Stimulated activated CD4-positive, alpha-beta T cell treated with anti-CD3 and anti-CD28 coated beads, Interleukin-1b, Interleukin-23, amount 100 ng/mL, for 24 hours (primary cell): ENCODE measurements at regions not wholly inside any gene's neighbourhood (a gene's known extent, or its start where the extent isn't known, plus 50 kb on each side); places are given as distances from the start of the nearest gene placed in this dataset.
"Not testable (repeated sequence)": the region's sequence is repeated elsewhere in the genome, so short reads cannot be mapped to it uniquely, and the experiment has no call there.

Source experiments
- DNase-seq, 4 experiments: peaks; one replicate each; pipeline ENCODE4 v3.0.0-alpha.2; 2020; ENCODE audit warnings: low read depth in 4 of 4, low spot score in 1 of 4

DNA sequence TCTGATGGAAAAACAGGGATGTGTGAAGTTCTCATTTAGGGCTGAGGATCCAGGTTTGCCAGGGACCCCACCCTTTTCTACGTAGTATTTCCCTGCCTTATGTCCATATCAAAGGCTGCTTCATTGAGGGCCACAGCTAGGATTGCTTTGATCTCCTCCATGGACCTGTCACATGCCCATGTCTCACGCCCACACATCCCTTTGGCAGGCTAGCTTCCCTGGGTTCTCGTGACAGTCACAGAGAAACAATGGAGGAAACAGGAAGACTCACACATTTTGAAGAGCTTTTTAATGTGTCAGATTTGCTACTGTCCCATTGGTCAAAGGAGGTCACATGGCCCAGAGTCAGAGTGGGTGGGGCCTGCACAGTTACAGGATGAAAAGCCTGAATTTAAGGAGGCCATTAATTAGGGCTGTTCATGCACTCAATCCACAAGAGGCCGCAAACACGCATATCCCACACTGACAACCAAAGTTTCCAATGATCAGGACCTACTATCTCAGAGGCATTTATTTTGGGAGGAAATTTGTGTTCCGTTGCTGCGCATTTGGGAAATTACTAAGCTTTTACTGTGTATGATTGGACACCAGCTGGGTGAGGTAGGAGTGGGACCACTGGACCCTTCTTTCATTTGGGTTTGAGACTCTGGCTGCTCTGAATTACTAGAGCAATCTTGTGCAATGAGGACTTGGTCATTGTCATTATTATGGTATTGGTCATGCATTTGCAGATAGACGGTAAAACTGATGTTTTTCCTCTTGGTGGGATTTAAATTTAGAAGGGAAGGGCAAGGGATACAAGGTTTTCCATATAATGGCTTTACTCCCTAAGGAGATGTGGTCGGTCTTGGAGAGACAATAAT is 266.2 kb downstream of the KTN1 start:
- DNase-seq = no peak

- DNase-seq = no peak
These were observed 266.9 kb downstream of the KTN1 start for GRCh38 chr14:55846826-55847446.

DNA sequence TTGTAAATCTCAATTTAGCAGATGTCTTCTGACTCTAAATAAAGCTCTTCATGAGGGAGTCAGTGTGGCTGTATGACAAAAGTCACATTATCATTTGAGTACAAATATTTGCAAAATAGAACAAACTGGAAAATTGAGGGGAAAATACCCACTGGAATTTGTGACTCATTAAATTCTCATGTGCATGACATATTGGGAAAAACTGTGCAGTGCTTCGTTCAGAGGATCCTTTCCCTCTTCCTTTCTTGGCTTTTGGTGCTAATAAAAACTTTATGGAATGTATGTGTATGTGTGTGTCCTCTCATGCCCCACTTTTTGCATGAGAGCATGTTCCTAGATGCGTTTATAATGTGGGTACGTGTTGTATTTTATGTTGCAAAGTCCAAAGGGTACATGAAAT is 267.8 kb downstream of the KTN1 start:
- DNase-seq = no peak

DNA sequence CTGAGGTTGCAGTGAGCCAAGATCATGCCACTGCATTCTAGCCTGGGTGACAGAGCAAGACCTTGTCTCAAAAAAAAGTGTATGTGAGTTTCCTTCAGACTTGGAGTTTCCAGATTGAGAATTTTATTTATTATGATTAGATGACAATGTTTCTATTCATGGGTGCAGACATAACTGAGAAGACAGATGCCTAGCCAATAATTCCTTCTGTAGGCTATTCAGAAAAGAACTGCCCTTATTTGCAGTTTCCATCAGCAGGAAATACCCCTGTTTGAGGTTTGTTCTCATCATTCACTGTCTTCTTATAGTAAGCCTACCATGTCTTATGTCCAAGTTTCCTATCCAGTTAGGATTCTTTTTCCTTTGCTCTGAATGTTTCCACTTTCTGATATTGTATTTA is 269.0 kb downstream of the KTN1 start:
- no peak for DNase-seq

- DNase-seq = no peak
These were observed 268.4 kb upstream of the PELI2 start for GRCh38 chr14:55849833-55850232.

- DNase-seq = no peak
These were observed 267.4 kb upstream of the PELI2 start for GRCh38 chr14:55850825-55851241.

DNA sequence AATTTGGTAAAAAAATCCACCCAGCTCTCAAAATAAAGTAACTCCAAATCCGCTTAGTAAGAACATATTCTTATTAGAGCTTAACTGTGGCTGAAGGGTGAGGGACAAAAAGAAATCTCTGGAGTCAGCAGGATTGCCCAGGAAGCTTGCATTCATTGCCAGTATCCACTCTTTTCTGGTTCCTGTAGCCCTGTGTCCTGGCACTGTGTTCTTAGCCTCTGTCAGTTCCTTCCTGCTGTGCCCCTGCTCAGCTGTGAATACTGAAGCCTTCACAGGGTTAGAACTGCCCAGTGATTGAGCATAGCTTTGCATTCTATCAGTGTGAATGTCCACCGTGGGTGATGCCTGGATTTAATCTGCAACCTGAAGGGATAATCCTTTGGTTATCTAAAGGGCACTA is 266.9 kb upstream of the PELI2 start:
- no peak for DNase-seq

- DNase-seq = no peak
These were observed 266.2 kb upstream of the PELI2 start for GRCh38 chr14:55851961-55852360.

GRCh38 chr14:55855751-55856150 is 262.5 kb upstream of the PELI2 start:
- no peak for DNase-seq

GRCh38 chr14:55858604-55859003 is 259.6 kb upstream of the PELI2 start:
- no peak for DNase-seq

DNA sequence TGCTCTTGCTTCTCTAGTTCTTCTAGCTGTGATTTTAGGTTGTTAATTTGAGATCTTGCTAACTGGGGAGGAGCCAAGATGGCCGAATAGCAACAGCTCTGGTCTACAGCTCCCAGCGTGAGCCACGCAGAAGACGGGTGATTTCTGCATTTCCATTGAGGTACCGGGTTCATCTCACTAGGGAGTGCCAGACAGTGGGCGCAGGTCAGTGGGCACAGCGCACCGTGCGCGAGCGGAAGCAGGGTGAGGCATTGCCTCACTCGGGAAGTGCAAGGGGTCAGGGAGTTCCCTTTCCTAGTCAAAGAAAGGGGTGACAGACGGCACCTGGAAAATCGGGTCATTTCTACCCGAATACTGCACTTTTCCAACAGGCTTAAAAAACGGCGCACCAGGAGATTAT is 256.6 kb upstream of the PELI2 start:
- DNase-seq = not testable (repeated sequence)

DNA sequence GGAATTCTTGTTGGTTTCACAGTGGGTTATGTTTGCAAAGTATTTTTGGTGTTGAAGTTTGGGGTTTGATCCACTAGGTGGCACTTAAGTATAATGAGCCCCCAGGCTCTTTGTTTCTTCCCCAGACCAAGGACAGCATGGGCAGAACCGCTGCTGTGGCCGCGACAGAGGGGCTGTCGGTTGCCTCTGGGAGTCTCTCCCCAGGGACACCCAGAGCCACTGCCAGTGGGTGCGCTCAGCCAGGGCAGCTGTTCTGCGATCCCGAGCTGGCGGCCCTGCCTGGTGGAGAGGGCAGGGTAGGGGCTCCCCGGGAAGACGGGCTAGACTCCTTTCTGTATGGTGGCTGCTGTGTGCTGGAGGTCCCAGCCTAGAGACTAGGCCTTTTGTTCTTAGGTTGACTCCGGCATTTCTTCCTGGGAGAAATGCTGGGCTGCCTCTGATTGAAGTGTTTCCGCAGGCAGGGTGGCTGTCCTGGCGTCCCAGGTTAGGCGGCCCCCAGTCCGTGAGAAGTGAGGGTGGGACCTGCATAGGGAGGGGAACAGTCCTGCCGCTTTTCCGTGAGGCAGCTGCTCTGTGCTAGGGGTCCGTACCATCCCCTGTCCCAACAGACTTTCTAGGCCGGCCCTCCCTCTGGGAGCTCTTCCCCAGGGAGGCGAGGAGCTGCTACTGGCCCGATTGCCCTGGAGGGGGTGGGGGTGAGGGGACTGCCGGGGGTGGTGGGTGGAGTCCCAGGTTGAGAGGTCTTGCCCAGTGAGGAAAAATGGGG is 253.1 kb upstream of the PELI2 start:
- no peak for DNase-seq

DNA sequence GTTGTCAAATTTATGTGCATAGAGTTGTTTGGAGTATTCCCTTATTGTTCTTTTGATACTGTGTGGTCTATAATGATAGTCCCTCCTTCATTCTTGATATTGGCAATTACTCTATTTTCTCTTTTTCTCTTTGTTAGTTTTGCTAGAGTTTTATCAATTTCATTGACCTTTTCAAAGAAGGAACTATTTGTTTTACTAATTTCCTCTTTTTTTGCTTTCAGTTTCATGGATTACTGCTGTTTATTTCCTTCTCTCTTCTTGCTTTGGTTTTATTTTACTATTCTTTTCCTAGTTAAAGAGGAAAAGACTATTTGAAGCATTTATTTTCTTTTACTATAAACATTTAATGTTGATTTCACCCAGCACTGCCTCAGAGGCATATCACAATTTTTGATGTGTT is 250.9 kb upstream of the PELI2 start:
- no peak for DNase-seq

- no peak for DNase-seq
These were observed 250.5 kb upstream of the PELI2 start for GRCh38 chr14:55867719-55868118.

DNA sequence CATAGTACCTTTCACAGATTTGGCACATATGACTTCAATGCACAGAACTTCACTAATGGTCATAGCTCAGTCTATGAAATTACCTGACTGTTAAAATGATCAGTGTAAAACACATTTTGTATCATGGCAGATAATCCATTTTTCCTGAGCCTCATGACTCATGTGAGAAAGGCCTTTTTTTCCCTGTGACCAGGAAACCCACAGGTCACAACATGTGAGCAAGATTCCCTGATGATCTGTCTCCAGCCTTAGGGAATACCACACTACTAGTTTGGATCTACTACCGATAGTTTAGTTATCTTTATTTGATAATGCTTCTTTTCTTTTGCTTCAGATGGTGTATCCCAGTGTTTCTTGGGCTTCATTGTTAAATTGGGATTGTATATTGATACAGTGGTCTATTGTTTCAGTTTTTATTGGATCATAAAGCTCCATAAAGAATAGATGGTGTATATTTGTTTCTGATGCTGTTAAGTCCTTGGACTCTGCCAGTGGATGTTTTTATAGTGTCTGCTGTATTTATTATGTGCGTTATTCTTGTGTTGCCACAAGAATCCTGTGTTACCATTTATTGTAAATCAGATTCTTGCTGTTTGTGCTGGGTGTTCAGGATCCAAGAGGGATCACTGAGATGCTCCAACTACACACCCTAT is 248.7 kb upstream of the PELI2 start:
- DNase-seq = no peak

GRCh38 chr14:55873169-55873568 is 245.0 kb upstream of the PELI2 start:
- DNase-seq = no peak

- DNase-seq = no peak
These were observed 243.4 kb upstream of the PELI2 start for GRCh38 chr14:55874785-55875184.

DNA sequence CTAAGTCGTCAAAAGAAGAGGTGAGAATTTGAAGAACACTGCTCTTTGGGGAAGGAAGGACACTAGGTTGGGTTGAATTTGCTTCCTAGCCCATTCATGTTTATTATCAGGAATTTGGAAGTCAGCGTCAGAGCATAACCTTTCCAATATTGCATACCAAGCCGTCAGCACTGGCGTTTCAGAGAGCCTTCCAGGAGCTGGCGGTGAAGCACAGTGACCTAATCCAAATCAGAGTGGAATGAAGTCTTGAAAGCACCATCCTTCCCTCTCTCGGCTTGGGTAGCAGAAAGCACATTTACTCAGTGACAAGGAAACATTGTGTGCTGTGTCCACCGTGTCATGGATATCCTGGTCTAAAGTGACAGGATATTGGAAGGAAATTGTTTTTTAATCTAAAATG is 240.3 kb upstream of the PELI2 start:
- no peak for DNase-seq

- no peak for DNase-seq
These were observed 236.5 kb upstream of the PELI2 start for GRCh38 chr14:55881577-55882241.

DNA sequence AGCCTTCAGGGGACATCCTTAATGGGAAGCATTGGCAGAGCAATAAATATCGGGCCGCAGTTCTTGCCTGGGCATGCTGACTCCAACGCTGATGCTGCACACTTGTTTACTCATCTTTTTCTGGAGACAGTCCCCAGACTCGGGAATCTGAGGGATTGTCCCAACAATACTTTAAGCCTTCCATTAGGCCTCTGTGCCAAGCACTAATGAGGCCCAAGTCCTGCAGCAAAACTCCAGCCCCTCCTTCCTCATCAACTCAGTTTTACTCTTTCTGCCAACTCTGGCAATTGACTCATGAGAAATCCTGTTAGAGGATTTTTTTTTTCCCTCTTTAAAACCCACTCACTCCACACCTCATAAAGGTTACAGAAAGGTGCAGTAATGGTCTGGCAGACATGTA is 233.4 kb upstream of the PELI2 start:
- DNase-seq = no peak

- DNase-seq = no peak
These were observed 229.1 kb upstream of the PELI2 start for GRCh38 chr14:55889124-55889523.
